ENCODE measurements at regions not wholly inside any gene's neighbourhood (a gene's known extent, or its start where the extent isn't known, plus 50 kb on each side); places are given as distances from the start of the nearest gene placed in this dataset.

- Histone ChIP-seq H3K4me3 (no peak overlapping the region), H3K4me1 (ENCODE audit: control insufficient read depth in 1 of 2, low read depth in 2 of 2) (no peaks in the 10 kb centered on the region), H3K9me3 (no peaks in the 10 kb centered on the region), H3K27me3 (replicated peaks; ENCODE audit: insufficient read depth) (no peaks in the 10 kb centered on the region), H3K27ac (no peak overlapping the region), H3K36me3 (no peaks in the 10 kb centered on the region)
- DNase-seq (ENCODE audit: low spot score) (peak; percentile 16), ATAC-seq (ENCODE audit: insufficient number of reproducible peaks, low FRiP score, low read depth) (peak; percentile 60)
- peak; percentile 85 for TF ChIP-seq CTCF (IDR thresholded peaks at IDR 0.05)
These were observed 87.2 kb downstream of the PTTG1 start for GRCh38 chr5:160508780-160509361.

- no peak for ATAC-seq (ENCODE audit: insufficient number of reproducible peaks, low FRiP score, low read depth)
- no peak for TF ChIP-seq CTCF (IDR thresholded peaks at IDR 0.05)
These were observed 89.8 kb downstream of the PTTG1 start for GRCh38 chr5:160511280-160511929.

More at GRCh38 chr5:160511280-160511929, 89.8 kb downstream of the PTTG1 start:
- no peaks in the 10 kb centered on the region for H3K27me3 ChIP-seq (replicated peaks; ENCODE audit: insufficient read depth)
- H3K4me3 ChIP-seq = no peak overlapping the region
- no peaks in the 10 kb centered on the region for H3K4me1 ChIP-seq (ENCODE audit: control insufficient read depth in 1 of 2, low read depth in 2 of 2)
- H3K9me3 ChIP-seq = no peaks in the 10 kb centered on the region
- no peak overlapping the region for H3K27ac ChIP-seq
- H3K36me3 ChIP-seq = no peaks in the 10 kb centered on the region
- no peak for DNase-seq (ENCODE audit: low spot score)
